CD4-positive, alpha-beta T cell treated with Interleukin-12 subunit alpha and Interleukin-12 subunit beta, for 1 hour (primary cell): ENCODE measurements at regions not wholly inside any gene's neighbourhood (a gene's known extent, or its start where the extent isn't known, plus 50 kb on each side); places are given as distances from the start of the nearest gene placed in this dataset.

Experiments used
- DNase-seq: peaks from one replicate; pipeline ENCODE4 v3.0.0-alpha.2; 2020

DNA sequence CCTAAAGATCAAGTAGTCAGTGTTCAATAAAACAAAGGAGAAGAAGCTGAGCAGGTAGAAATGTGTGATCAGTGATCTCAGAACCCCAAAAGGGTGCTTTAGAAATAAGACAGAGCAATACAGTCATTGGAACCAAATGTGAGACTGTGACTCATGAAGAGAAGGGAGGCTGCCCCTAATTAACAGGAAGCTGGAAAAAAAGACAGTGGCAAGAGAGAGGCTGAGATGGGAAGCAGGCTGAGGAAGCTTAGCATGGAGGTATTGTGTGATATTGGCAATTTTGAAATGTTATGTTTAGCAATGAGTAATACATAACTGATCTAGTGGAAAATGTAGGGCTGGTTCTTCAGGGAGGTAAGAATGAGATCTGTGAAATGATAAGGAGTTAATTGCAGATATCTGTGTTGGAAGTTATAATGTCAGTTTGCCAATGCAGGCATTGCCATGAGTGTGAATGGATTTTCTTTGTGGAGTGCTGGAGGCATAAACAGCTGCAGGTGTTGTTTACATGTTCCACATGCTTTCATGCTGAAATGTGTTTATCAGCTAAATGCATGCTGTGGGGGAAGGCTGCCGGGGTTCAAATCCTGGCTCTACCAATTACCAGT lies 90.6 kb upstream of the CACNA1E start:
- no peak for DNase-seq

DNA sequence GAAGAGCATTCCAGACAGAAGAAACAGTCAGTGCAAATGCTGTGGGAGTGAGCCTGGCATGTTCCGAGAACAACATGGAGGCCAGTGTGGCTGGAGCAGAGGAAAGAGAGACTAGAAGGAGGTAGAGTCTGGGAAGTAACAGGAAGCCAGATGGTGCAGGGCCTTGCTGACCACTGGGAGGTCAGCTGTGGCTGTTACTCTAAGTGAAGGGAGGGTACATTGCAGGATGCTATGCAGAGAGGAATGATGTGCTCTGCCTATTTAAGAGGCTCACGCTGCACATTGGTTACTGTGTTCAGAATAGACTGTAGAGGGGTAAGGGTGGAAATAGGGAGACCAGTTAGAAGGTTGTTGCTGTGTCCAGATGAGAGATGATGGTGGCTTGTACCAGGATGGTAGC lies 88.6 kb upstream of the CACNA1E start:
- DNase-seq, result no peak

DNA sequence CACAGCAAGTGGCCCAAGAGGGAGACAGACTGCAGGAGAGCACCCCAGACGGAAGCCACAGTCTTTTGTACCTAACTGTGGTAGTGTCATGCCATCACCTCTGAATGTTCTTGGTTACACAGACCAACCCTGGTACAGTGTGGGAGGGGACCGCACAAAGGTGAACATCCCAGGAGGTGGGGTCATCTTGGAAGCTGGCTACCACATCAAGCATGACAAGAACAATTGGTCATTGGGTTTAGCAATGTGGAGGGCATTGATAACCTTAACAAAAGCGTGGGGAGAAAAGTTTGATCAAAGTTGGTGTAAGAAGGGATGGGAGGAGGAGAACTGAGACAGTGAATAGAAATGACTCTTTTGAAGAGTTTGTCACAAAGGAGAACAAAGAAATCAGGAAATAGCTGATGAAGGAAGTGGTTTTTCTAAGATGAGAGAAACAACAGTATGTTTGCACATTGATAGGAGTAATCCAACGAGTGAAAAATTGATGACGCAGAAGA lies 87.1 kb upstream of the CACNA1E start:
- DNase-seq, result peak; percentile 51

DNA sequence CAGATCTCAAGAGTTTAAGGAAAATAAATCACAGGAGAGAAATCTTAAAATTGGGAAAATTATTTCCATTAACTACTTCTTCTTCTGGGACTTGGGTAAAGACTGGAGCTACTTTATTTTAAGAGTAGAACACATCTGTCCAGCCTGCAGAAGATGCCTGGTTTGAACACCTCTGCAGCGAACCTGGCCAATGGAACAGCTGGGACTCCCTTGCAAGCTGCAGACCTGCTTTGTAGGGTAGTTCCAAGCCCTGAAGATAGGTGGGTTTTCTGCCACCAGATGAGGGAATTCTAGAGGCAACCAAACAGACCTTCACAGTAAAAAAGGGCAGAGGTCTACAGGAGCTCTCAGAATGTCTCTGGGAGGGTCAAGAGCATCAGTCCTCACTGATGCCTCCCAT lies 86.5 kb upstream of the CACNA1E start:
- DNase-seq, result no peak

DNA sequence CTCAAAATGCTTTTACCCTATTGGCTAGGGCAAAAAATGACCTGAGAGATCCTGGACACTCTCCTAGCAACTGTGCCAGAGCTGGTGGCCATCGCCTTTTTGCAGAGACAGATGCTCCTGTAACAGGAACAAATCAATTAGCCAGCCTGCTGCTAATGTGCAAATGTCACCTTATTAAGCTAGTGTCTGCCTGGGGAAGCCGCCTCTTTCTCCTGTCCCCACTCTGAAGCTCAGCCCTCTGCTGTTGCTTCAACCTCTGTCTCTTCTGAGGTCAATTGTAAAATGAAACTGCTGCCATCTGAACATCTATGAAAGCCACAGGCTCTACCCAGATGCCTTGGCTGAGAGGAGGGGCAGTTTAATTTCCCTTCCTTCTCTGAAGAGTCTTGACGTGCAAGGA lies 85.5 kb upstream of the CACNA1E start:
- DNase-seq, result peak; percentile 32

DNA sequence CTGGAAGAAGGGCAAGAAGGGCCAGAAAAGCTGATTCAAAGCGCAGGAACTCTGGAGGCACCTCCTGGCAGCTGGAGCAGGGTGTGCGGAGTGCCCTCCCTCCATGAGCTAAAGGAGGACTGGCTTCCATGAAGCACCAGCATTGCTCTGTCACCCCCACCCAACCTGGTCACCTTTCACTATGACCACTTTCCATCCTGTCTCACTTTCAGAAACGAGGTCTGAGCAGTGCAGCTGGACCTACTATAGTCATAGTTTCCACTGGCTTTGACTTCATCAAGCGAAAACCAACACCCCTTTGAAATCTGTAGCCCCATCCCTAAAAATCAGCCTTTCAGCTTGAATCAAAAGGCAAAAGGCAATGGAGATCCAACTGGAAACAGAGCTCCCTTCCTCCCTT lies 84.8 kb upstream of the CACNA1E start:
- no peak for DNase-seq

DNA sequence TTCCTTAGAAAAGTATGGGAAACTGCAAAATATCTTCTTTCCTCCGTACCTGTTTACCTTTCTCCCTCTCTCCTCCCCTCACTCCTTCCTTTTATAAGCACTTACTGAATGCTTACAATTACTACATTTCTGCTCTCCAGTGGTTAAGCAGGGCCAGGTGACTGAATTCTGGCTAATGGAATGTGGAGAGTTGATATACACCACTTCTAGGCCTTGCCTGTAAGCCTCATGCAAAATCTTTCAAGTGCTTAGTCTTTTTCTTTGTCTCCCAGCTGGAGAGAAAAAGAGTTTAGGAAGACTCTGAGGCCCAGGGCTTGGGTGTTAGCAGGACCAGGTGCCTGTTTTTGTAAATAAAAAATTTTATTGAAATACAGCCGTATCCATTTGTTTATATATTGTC lies 77.7 kb upstream of the CACNA1E start:
- DNase-seq, result no peak

DNA sequence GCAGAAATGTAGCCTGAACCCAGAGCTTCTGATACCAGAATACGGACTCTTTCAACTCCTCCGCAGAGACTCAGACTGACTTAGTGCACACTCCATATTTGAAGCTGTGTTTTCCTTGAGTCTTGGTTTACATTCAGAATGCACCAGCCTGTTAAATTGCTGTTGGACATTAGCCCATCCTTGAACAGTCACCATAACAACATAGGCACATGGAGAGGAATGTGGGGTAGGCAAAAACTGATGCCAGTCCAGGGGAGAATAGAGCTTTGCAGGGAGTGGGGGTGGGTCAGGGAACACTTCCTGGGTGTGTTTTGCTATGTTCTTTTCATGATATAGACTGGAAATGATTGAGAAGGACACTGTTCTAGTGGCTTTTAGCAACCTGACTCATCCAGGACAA lies 76.3 kb upstream of the CACNA1E start:
- DNase-seq, result no peak

DNA sequence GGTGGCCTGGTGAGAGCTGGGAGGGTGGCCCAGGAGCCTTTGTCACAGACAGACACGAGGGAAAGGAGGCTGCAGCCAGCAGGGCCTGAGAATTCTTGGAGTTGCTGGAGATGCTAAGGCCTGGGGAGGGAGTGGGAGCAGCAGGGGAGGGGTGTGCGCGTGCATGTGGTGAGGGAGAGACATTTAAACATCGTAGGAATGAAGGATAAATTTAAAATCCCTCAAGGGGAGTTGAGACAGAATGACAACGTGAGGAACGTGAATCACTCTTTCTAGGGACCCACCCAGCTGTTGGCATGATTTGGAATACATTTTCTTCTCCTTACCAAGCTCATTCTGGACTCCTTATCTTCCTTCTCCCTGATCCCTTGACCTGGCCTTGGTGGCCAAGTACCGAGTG lies 73.3 kb upstream of the CACNA1E start:
- DNase-seq, result no peak

DNA sequence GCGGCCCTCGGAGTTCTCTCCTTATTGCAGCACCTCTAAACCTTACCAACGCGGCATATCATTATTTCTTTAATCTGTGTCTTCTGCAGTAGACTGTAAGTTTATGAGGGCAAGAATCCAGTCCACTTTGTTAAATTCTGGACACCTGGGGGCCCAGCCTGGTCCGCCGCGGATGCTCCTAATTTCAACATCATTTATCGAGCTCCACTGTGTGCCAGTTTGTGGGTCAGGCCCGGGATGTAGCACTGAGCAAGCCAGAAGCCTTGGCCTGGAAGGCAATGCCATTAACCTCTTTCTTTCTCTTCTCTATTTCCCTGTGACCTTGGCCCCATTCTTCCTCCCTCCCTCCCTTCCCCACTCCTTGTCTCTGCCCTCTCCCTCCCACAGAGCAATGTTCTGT lies 70.6 kb upstream of the CACNA1E start:
- DNase-seq, result no peak

DNA sequence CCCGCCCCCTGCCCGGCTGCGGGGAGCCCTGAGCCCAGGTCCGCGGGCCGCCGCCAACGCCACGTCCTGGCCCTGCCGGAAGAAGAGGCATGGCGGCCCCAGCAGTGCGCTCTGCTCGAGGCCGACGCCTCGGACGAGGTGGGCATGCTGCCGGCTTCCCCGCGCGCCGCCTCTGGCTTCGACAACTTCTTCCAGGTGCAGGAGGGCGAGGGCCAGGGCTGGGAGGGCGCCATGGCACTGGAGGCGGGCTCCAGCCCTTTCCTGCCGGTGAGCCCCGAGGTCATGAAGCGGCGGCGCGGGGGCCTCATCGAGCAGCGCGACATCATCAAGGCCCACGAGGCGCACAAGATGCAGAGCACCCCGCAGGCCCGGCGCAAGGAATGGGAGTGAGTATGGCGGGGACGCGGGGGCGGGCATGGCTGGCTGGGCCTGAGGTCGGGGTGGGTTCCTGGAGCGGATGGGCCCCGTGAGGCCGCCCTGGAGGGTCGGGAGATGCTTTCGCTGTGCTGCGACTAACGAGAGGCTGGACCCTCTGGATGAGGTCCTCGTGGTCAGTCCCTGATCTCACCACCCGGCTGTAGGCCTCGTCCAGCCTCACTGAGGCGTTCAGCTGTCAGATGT lies 70.0 kb upstream of the CACNA1E start:
- no peak for DNase-seq

DNA sequence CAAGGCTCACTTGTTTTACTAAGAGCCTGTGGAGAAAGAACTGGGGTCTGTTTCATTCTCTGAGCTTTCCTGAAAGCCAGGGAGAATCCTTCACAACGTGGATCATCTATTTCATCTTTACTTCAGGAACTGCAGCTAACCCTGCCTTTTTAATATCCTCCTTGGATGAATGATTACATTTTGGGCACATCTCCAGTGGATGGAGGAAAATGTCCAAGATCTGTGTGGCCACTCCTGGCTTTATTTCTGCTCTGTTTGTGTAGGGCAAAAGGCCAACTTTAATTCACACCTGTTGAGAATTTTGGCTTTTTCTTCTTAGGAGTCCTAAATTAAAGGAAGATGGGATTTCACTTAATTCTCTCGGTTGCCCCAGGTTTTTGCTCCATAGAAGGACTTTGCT lies 69.5 kb upstream of the CACNA1E start:
- no peak for DNase-seq

DNA sequence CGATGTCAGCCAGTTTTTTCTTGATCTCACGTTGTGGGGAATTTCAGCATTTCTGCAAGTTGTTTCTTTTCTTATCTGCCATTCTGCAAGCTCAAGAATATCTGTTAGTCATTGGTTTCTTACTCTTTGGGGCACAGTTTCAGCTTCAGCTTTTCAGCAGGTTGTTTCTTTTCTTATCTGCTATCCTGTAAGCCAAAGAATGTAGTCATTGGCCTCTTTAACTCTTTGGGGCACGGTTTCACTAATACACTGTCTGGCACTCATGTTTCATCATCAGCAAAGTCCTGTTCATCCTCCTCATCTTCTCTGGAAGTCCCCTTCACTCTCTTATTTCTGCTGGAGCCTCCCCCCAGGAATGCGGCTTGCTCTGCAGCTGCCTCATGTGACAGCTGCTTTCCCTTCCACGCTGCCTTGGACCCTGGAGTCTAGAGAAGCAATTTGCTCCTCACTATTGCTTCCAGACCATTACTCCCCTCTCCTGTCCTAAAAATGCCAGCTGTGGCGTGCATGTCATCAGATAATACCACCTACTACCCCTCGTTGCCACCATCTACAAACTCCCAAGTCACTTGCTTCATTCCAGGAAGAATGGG lies 67.0 kb upstream of the CACNA1E start:
- no peak for DNase-seq

DNA sequence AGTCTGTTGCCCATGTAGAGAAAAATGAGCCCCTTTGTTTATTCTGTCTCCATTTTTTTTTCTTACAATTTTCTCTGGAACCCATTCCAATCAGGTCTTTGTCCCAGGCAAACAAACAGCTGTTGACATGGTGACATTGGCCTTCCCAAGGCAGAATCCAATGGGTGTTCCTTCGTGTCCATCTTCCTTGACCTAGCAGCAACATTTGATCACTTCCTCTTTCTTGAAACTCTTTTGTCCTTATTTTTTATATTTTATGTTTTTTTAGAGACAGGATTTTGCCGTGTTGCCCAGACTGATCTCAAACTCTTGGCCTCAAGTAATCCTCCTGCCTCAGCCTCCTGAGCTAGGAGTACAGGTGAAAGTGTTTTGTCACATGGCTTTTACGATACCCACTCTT lies 65.4 kb upstream of the CACNA1E start:
- no peak for DNase-seq

DNA sequence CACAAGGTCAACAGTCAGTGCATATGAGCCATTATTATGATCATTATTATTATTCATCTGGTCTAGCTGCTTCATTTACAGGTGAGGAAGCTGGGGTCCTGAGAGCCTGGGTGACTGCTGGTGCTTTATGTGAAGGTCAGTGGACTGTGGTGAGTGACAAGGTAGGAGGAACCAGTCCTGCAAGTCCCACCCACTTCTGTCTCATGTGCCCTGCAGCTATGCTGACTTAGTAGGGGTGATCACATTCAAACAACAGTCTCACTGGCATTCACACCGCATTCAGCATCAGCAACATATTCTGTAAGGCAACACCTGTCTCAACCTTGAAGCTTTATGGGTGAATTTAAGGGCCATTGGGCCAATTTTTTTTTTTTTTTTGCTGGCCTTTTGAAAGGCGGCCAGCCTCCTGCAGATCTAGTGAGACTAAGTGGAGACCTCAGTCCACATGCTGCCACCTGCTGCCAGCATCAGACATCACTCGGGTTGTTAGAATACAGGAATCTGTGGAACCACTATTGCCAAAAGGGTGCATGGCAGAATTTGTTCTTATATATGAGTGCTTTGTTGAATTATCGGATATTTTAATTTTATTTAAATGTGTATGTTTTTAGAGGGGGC lies 59.9 kb upstream of the CACNA1E start:
- peak; percentile 40 for DNase-seq

DNA sequence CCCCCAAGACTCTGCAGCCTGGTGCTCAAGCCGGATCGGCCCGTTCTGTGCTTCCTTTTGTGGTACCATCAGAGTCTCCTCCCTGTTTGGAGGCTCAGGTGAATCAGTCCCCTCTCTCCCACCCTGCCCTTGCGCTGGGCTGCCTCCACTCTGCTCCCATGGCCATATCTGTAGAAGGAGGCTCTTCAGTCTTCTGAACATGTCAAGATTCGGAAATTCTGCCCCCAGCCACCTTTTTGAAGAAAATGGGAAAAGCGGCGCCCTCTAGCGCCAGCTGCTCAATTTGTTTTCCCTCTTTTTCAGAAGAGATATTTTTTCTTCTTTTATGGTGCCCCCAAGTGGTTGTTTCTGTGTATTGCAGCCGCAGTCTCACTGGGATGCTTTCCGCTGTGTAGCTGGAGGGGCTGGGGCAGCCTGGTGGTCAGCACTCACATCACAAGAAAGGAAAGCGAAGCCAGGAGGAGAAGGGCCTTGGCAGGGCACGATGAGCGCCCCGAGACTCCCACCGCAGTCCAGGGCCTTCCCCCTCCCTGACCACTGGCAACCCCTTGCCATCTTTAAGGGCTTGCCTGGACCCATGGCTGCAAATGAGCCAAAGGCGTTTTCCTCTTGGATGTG lies 58.4 kb upstream of the CACNA1E start:
- peak; percentile 78 for DNase-seq

DNA sequence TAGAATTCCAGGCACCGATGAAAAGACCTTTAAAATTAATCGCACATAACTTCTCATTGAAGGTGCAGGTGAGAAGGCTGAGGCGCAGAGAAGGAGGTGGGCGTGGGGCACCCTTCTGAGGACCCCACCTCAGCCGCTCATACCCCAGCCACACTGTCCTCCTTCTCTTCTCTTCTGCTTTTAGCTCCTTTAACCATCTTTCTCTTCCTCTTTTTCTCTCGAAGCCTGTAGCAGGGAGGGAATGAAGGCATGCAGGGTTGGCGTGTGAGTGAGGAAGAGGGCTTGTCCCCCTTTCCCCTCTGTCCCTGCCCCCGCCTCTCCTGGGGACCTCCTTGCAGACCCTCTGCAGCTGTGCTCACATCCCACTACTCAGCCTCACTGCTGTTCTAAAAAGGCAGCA lies 57.8 kb upstream of the CACNA1E start:
- no peak for DNase-seq

DNA sequence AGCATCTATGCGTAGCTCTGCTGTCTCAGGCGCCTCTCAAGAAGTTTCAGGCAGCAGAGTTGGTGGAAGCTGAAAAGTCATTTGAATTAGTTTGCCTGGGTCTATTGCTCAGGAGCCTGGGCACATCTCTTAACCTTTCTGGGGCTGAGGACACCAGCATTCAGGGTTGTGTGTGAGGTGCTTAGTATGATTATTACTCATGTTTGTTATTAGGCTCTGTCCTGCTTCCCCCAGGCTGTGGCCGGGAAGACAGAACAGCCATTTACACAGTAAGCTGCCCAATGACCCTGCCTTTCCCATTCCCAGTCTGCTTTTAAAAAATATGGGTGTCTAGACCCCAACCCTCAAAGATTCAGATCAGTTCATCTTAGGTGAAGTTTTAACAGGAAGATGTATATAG lies 53.9 kb upstream of the CACNA1E start:
- no peak for DNase-seq

DNA sequence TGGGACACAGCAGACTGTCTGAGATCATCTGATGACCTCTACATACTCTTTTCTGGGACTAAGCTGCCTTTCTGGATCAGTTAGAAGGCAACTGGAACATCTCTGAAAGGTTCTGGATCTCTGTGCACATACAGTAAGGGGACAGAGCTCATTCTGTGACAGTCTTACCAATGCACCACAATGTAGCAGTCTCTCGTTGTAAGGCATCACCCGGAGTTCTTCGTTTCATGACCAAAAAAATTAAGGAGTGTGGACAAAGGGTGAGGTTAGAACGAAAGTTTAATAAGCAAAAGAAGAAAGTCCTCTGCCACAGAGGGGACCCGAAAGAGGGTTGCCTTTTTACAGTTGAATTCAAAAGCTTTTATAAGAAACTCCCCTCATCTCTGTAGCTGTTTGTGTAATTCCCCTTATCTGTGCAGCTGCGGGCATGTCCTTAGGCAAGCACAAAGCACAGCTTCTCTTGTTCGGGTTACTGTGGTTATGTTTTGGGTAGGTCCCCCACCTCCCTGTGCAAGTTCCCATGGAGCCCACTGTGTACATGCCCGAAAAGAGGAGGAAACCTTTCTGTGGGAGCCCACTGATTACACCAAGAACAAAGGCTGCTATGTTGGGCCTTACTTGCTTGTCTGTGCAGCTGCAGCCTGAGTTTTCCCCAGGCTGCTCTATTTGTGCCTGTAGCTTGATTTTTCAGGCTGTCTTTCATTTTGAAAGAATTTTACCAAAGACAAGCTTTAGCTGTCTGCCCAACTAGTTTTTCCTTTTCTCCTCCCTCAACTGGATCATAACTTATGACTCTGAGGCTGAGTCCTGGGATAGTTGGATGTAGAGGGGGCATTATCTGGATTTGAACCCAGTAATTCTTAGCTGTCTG lies 53.1 kb upstream of the CACNA1E start:
- no peak for DNase-seq
